ENCODE measurements at regions not wholly inside any gene's neighbourhood (a gene's known extent, or its start where the extent isn't known, plus 50 kb on each side); places are given as distances from the start of the nearest gene placed in this dataset.

GRCh38 chr21:41054018-41054578 is 113.9 kb upstream of the BACE2 start:
- no peaks in the 10 kb centered on the region for H3K4me1 ChIP-seq (replicated peaks in 1 of 2)
- no peak overlapping the region for H3K4me3 ChIP-seq
- TF ChIP-seq POLR2A (IDR thresholded peaks at IDR 0.05): no peak
- TF ChIP-seq, protein P1, sequence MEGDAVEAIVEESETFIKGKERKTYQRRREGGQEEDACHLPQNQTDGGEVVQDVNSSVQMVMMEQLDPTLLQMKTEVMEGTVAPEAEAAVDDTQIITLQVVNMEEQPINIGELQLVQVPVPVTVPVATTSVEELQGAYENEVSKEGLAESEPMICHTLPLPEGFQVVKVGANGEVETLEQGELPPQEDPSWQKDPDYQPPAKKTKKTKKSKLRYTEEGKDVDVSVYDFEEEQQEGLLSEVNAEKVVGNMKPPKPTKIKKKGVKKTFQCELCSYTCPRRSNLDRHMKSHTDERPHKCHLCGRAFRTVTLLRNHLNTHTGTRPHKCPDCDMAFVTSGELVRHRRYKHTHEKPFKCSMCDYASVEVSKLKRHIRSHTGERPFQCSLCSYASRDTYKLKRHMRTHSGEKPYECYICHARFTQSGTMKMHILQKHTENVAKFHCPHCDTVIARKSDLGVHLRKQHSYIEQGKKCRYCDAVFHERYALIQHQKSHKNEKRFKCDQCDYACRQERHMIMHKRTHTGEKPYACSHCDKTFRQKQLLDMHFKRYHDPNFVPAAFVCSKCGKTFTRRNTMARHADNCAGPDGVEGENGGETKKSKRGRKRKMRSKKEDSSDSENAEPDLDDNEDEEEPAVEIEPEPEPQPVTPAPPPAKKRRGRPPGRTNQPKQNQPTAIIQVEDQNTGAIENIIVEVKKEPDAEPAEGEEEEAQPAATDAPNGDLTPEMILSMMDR (IDR thresholded peaks at IDR 0.05): no peak
- H3K27me3 ChIP-seq: no peaks in the 10 kb centered on the region
- DNase-seq: no peak
- H3K27ac ChIP-seq: no peak overlapping the region
- H3K36me3 ChIP-seq (replicated peaks in 1 of 2): no peaks in the 10 kb centered on the region
- H3K9me3 ChIP-seq (replicated peaks in 1 of 3): no peaks in the 10 kb centered on the region
- intact Hi-C loops (cut with DNase I): no loop called here
- 69 to 72% (median 71%) methylated on average over 5 to 6 of the region's 6 CpGs for WGBS, 4 donors

DNA sequence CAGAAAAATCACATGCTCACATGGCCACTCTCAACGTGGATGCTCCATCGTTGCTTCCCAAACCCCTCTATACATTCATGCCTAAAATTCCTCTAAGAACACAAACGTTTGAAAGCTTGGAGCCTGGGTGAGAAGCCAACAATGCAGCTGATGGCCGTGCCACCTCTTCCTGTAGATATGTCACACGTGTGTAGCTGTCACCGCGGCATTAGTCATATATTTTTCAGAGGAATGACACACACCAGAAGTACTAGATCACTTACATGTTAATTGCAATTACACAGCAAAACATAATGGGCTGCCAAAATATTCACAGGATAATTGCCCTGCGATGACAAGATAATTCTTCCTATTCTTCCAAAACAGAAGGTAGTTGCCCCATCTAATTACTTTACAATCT is 112.7 kb upstream of the BACE2 start:
- whole genome bisulfite sequencing, 4 donors: 77 to 83% (median 80%) methylated on average over 8 of the region's 8 CpGs
- TF ChIP-seq, protein P1 (IDR thresholded peaks at IDR 0.05): no peak
- no peak for TF ChIP-seq POLR2A (IDR thresholded peaks at IDR 0.05)
- DNase-seq: no peak

DNA sequence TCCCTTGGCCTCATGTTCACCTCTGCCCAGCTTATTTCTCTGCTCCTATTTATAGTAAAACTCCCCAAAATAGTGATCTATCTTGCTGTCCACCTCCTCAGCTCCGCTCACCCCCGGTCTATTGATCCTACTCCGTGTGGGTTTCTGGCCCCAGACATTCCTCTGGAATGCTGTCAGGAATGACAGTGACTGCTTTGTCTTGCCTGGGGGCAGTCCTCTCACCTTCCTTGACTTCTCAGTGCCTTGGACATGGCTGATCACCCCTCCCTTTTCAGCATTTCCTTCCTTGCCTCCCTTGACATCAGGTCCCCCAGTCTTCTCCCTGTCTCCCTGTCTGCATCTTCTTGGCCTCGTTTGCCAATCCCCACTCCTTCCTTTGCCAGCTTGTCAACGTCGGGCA is 108.1 kb upstream of the BACE2 start:
- no peak overlapping the region for H3K4me3 ChIP-seq
- WGBS, 4 donors: 49 to 67% (median 56%) methylated on average over 6 of the region's 6 CpGs
- no peaks in the 10 kb centered on the region for H3K36me3 ChIP-seq (replicated peaks in 1 of 2)
- H3K27me3 ChIP-seq: no peaks in the 10 kb centered on the region
- H3K9me3 ChIP-seq (replicated peaks in 1 of 3): no peaks in the 10 kb centered on the region
- intact Hi-C loops (cut with DNase I): loop anchor here in 1 of 2 donors (10.0 kb wide), 1 partner anchor 915 kb away; no protein-coding TSS in a partner anchor
- TF ChIP-seq, protein P1 (IDR thresholded peaks at IDR 0.05): no peak
- TF ChIP-seq POLR2A (IDR thresholded peaks at IDR 0.05): no peak
- DNase-seq: no peak
- H3K4me1 ChIP-seq (replicated peaks in 1 of 2): no peaks in the 10 kb centered on the region
- no peak overlapping the region for H3K27ac ChIP-seq

More for the DNA sequence above, 112.7 kb upstream of the BACE2 start:
- H3K4me3 ChIP-seq: no peak overlapping the region
- intact Hi-C loops (cut with DNase I): no loop called here
- no peak overlapping the region for H3K27ac ChIP-seq
- H3K27me3 ChIP-seq: no peaks in the 10 kb centered on the region
- no peaks in the 10 kb centered on the region for H3K9me3 ChIP-seq (replicated peaks in 1 of 3)
- no peaks in the 10 kb centered on the region for H3K36me3 ChIP-seq (replicated peaks in 1 of 2)
- H3K4me1 ChIP-seq (replicated peaks in 1 of 2): no peaks in the 10 kb centered on the region

- Histone ChIP-seq H3K4me1 (replicated peaks in 1 of 2) (no peaks in the 10 kb centered on the region), H3K36me3 (replicated peaks in 1 of 2) (no peaks in the 10 kb centered on the region), H3K9me3 (replicated peaks in 1 of 3) (no peaks in the 10 kb centered on the region), H3K27me3 (no peaks in the 10 kb centered on the region), H3K27ac (no peak overlapping the region), H3K4me3 (no peak overlapping the region)
- intact Hi-C loops (cut with DNase I): loop anchor here in 1 of 2 donors (10.0 kb wide), 1 partner anchor 917 kb away; no protein-coding TSS in a partner anchor
- TF ChIP-seq POLR2A (IDR thresholded peaks at IDR 0.05): no peak
- TF ChIP-seq, protein P1 (IDR thresholded peaks at IDR 0.05): no peak
- no peak for DNase-seq
- WGBS, 4 donors: 82 to 93% (median 89%) methylated on average over 7 of the region's 7 CpGs
Observed at GRCh38 chr21:41061701-41062100, 106.3 kb upstream of the BACE2 start.

Data from adrenal gland (tissue), 9 donors.